Omental fat pad (tissue), 3 donors: ENCODE measurements at regions not wholly inside any gene's neighbourhood (a gene's known extent, or its start where the extent isn't known, plus 50 kb on each side); places are given as distances from the start of the nearest gene placed in this dataset.

Experiments used
- ATAC-seq: fragments of 150-250 bp; one replicate; pipeline ENCODE4 v1.9.1; 2016; ENCODE audit warnings: mild to moderate bottlenecking, moderate library complexity; ENCODE audit not compliant: low FRiP score
- DNase-seq: peaks from one replicate; pipeline ENCODE4 v3.0.0-alpha.2; 2019; ENCODE audit warnings: low spot score
- TF ChIP-seq, protein P1 (sequence below), 3 donors: fragments of 450-650 bp; IDR thresholded peaks; one replicate each; pipeline ENCODE4 v1.5.1; 2016 to 2017; ENCODE audit warnings: antibody characterized with exemption in 3 of 3, mild to moderate bottlenecking in 3 of 3, moderate library complexity in 2 of 3

- DNase-seq (no peak), ATAC-seq (no peak)
- TF ChIP-seq, protein P1, sequence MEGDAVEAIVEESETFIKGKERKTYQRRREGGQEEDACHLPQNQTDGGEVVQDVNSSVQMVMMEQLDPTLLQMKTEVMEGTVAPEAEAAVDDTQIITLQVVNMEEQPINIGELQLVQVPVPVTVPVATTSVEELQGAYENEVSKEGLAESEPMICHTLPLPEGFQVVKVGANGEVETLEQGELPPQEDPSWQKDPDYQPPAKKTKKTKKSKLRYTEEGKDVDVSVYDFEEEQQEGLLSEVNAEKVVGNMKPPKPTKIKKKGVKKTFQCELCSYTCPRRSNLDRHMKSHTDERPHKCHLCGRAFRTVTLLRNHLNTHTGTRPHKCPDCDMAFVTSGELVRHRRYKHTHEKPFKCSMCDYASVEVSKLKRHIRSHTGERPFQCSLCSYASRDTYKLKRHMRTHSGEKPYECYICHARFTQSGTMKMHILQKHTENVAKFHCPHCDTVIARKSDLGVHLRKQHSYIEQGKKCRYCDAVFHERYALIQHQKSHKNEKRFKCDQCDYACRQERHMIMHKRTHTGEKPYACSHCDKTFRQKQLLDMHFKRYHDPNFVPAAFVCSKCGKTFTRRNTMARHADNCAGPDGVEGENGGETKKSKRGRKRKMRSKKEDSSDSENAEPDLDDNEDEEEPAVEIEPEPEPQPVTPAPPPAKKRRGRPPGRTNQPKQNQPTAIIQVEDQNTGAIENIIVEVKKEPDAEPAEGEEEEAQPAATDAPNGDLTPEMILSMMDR (IDR thresholded peaks at IDR 0.05): no peak
Measured at GRCh38 chr12:91630083-91630482, 447.5 kb upstream of the DCN start.

GRCh38 chr12:91629440-91629839, 446.8 kb upstream of the DCN start:
- TF ChIP-seq, protein P1 (IDR thresholded peaks at IDR 0.05): no peak
- ATAC-seq (no peak), DNase-seq (no peak)

DNA sequence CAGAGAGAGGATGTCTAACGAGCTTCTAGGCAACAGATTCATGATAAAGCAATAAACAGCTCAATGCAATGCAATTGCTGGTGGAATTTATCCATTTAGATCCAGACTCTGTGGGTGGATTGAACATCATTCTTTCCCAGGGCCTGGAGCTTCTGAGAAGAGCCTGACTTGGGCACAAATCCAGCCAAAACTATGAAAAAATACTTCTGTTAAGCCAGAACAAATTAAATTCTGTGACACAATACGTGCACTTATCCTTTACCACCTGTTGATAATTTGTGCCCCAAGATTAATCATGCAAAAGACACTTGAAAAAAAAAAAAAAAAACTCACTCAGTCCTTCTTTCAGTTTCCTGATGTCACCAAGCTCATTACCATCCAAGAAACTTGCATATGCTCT, 446.0 kb upstream of the DCN start:
- TF ChIP-seq, protein P1 (IDR thresholded peaks at IDR 0.05): no peak
- ATAC-seq: no peak

GRCh38 chr12:91627225-91627624, 444.6 kb upstream of the DCN start:
- no peak for ATAC-seq
- TF ChIP-seq, protein P1 (IDR thresholded peaks at IDR 0.05): no peak
- DNase-seq: no peak

More for the DNA sequence above, 446.0 kb upstream of the DCN start:
- no peak for DNase-seq

DNA sequence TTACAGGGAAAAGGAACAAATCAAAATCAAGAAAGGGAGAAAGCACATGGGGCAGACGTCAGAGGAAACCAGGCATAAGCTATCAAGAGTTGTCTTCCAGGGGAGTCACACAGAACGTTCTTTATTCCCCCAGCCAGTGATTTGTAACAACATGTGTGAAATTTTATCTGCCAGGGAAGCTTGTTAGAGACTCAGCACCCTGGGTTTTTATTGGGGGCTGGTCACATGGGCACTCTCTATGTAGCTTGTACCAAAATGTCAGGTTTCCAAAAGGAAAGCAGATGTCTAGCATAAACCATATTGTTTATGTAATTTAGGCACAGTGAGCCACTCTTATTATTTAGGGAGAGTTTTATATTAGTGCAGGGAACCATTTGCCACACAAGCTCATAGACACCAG, 440.4 kb upstream of the DCN start:
- DNase-seq: no peak
- TF ChIP-seq, protein P1 (IDR thresholded peaks at IDR 0.05): no peak
- ATAC-seq: no peak

DNA sequence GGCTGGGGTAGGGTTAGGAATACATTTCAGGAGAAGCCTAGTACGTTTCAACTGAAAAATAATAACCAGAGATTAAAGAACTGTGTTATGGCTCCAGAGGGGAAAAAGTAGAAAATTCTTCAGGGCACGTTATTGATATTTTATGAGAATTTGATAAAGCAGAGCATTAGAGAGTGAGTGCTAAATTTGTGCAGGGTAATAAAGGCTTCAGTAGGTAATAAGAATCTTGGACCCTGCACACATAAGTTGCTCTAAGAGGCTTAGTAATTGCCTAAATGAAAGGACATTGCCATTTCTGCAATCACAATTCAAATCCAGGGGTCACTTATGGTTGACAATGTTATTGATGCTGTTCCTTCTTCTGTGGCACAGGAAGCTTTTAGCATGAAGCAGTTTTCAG, 439.4 kb upstream of the DCN start:
- TF ChIP-seq, protein P1 (IDR thresholded peaks at IDR 0.05): no peak
- ATAC-seq (no peak), DNase-seq (no peak)

- DNase-seq: no peak
- TF ChIP-seq, protein P1 (IDR thresholded peaks at IDR 0.05): no peak
- no peak for ATAC-seq
Measured at GRCh38 chr12:91620992-91621391, 438.4 kb upstream of the DCN start.
